GM18507 (cell line): ENCODE measurements at regions not wholly inside any gene's neighbourhood (a gene's known extent, or its start where the extent isn't known, plus 50 kb on each side); places are given as distances from the start of the nearest gene placed in this dataset.

Experiments used
- DNase-seq: peaks from one replicate; pipeline ENCODE4 v3.0.0; 2011; ENCODE audit warnings: low read depth; ENCODE audit not compliant: insufficient read length; ENCODE audit errors: extremely low spot score
- FAIRE-seq: peaks from 2 replicates; lab custom pipeline; 2011; peaks lifted over from hg19 to GRCh38; lab: Jason Lieb, UNC

- FAIRE-seq (no peak), DNase-seq (no peak)
Observed at GRCh38 chr12:34287986-34288962, 266.0 kb downstream of the ALG10 start.

GRCh38 chr12:34288963-34289345 lies 266.7 kb downstream of the ALG10 start:
- FAIRE-seq (no peak), DNase-seq (no peak)

GRCh38 chr12:34289431-34290380 lies 267.4 kb downstream of the ALG10 start:
- FAIRE-seq (no peak), DNase-seq (no peak)

DNA sequence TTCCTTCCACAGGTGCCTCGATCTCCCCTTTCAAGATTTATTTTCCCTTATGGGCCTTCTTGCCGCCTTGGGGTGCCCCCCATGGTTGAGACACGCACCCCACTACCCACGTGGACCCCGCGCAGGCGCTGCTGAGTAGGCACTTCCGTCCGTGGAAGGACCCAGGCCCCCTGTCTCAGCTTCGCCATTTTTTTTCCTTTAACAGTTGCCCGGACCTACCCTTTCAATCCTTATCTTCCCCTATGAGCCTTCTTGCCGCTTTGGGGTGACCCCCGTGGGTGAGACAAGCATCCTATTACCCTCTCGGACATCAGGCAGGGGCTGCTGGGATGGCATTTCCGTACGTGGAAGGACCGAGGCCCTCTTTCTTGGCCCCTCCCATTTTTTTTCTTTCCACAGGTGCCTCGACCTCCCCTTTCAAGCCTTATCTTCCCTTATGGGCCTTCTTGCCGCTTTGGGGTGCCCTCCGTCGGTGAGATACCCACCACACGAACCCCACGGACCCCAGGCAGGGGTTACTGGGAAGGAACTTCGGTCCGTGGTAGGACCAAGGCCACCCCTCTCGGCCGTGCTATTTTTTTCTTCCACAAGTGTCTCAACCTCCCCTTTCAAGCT lies 268.2 kb downstream of the ALG10 start:
- DNase-seq (no peak), FAIRE-seq (no peak)

- FAIRE-seq: no peak
- no peak for DNase-seq
Observed at GRCh38 chr12:34291001-34291400, 268.7 kb downstream of the ALG10 start.

DNA sequence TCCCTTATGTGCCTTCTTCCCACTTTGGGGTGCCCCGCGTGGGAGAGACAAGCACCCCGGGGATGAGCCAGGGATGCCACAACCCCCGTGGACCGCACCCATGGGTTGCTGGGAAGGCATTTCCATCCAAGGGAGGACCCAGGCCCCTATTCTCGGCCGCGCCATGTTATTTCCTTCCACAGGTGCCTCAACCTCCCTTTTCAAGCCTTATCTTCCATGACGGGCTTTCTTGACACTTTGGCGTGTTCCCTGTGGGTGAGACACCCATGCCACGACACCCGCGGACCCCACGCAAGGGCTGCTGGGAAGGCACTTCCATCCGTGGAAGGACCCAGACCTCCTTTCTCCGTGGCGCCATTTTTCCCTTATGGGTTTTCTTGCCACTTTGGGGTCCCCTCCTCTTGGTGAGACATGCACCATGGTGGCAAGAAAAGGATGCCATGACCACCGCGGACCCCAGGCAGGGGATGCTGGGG lies 269.2 kb downstream of the ALG10 start:
- no peak for DNase-seq
- FAIRE-seq: no peak

- FAIRE-seq: no peak
- DNase-seq: no peak
Observed at GRCh38 chr12:34292736-34293625, 270.7 kb downstream of the ALG10 start.

GRCh38 chr12:34294137-34294536 lies 271.8 kb downstream of the ALG10 start:
- no peak for FAIRE-seq
- DNase-seq: no peak

DNA sequence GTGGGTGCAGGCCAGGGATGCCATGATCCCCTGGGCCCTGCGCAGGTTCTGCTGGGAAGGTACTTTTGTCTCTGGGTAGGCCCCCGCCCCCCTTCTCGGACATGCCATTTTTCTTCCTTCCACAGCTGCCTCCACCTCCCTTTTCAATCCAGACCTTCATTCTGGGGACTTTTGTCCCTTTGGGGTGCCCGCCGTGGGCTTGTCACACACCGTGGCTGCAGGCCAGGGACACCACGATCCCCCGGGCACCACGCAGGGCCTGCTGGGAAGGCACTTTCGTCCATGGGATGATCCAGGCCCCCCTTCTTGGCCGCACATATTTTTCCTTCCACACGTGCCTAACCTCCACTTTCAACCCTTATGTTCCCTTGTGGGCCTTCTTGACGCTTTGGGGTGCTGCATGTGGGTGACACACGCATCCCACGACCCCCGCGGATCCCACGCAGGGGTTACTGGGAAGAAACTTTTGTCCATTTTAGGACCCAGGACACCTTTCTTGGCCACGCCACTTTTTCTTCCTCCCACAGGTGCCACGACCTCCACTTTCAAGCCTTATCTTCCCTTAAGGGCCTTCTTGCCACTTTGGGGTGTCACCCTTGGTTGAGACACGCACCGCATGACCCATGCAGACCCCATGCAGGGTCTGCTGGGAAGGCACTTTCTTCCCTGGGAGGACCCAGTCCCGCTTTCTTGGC lies 272.5 kb downstream of the ALG10 start:
- FAIRE-seq (no peak), DNase-seq (no peak)

- DNase-seq (no peak), FAIRE-seq (no peak)
Observed at GRCh38 chr12:34295366-34296142, 273.3 kb downstream of the ALG10 start.

GRCh38 chr12:34296143-34297041 lies 274.1 kb downstream of the ALG10 start:
- FAIRE-seq (no peak), DNase-seq (no peak)

DNA sequence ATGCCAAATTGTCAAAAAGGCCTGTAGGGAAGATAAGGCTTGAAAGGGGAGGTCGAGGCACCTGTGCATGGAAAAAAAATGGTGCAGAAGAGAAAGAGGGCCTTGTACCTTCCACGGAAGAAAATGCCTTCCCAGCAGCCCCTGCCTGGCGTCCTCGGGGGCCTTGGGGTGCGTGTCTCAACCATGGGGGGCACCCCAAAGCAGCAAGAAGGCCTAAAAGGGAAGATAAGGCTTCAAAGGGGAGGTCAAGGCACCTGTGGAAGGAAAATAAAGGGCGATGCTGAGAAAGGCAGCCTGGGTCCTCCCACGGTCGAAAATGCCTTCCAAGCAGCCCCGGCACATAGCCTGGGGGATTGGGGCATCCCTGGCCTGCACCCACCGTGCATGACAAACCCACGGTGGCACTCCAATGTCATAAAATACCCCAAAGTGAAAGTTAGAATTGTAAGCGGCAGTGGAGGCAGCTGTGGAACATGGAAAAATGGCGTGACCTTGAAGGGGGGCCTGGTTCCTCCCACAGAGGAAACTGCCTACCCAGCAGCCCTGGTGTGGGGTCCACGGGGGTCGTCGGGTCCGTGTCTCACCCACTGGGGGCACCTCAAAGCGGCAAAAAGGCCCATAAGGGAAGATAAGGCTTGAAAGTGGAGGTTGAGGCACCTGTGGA lies 275.0 kb downstream of the ALG10 start:
- no peak for DNase-seq
- no peak for FAIRE-seq

GRCh38 chr12:34297790-34298164 lies 275.5 kb downstream of the ALG10 start:
- DNase-seq (no peak), FAIRE-seq (no peak)

DNA sequence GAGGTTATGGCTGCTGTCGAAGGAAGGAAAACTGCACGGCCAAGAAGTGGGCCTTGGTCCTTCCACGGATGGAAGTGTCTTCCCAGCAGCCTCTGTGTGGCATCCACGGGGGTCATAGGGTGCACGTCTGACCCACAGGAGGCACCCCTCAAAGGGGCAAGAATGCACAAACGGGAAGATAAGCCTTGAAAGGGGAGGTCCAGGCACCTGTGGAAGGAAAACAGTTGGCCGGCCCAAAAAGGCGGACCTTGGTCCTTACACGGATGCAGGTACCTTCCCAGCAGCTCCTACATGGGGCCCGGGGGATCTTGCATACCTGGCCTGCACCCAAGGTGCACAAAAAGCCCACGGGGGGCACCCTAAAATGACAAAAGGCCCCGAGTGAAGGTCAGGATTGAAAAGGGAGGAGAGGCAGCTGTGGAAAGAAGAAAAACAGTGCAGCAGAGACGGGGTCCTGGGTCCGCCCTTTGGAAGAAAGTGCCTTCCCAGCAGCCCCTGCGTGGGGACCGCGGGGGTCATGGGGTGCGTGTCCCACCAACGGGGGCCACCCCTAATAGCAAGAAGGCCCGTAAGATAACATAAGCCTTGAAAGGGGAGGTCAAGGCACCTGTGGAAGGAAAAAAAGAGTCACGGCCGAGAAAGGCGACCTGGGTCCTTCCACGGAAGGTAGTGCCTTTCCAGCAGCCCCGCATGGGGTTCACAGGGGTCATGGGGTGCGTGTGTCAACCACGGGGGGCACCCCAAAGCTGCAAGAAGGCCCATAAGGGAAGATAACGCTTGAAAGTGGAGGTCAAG lies 276.1 kb downstream of the ALG10 start:
- FAIRE-seq: no peak
- no peak for DNase-seq
